ENCODE measurements at regions not wholly inside any gene's neighbourhood (a gene's known extent, or its start where the extent isn't known, plus 50 kb on each side); places are given as distances from the start of the nearest gene placed in this dataset.

DNA sequence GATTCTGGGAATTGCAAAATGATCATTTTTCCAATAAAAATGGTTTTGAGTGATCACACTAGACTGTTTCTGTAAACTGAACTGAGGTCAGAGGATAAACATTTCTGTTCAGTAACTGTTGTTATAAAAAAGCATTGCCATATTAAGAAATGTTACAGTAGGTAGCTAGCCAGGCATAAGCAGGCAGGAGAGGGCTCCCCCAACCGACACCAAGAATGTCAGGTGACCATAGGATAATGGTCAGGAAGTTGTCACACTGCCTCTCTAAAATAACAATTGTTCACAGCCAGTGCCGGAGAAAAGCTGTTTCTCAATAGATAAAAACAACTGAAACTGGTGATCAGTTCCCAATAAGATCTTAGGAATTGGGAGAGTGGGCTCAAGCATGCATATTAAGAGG is 306.2 kb upstream of the SLIT2 start:
- TF ChIP-seq, protein P1, sequence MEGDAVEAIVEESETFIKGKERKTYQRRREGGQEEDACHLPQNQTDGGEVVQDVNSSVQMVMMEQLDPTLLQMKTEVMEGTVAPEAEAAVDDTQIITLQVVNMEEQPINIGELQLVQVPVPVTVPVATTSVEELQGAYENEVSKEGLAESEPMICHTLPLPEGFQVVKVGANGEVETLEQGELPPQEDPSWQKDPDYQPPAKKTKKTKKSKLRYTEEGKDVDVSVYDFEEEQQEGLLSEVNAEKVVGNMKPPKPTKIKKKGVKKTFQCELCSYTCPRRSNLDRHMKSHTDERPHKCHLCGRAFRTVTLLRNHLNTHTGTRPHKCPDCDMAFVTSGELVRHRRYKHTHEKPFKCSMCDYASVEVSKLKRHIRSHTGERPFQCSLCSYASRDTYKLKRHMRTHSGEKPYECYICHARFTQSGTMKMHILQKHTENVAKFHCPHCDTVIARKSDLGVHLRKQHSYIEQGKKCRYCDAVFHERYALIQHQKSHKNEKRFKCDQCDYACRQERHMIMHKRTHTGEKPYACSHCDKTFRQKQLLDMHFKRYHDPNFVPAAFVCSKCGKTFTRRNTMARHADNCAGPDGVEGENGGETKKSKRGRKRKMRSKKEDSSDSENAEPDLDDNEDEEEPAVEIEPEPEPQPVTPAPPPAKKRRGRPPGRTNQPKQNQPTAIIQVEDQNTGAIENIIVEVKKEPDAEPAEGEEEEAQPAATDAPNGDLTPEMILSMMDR (conservative IDR thresholded peaks at IDR 0.05): no peak
- peaks cover 4% of the 10 kb centered on the region for H3K9me3 Mint-ChIP-seq
- DNase-seq (ENCODE audit: low read depth, low spot score): no peak
- H3K27me3 Mint-ChIP-seq (ENCODE audit: low read depth): no peaks in the 10 kb centered on the region
- H3K36me3 Mint-ChIP-seq (ENCODE audit: low read depth): peaks cover 3% of the 10 kb centered on the region
- no peak overlapping the region for H3K4me3 Mint-ChIP-seq
- no peak overlapping the region for H3K27ac Mint-ChIP-seq (ENCODE audit: unreplicated experiment)
- peaks cover 9% of the 10 kb centered on the region for H3K4me1 Mint-ChIP-seq

DNA sequence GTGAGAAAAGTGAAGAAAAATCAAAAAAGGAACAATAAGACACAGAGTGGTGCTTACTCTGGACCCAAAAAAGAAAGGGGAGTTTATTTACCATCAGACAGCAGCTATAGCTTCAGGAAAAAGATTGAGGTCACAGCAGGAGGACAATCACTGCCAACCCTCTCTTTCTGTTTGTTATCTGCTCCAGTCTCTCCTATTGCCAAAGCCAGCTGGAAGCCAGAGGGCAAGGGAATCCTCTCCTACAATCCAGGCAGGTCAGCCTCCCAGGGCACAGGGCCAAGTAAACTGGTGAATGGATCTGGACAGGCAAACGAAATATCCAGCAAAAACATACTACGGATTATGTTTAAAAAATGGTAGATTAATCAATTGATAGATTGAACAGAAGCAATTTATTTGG is 306.9 kb upstream of the SLIT2 start:
- H3K4me1 Mint-ChIP-seq: peaks cover 9% of the 10 kb centered on the region
- no peaks in the 10 kb centered on the region for H3K27me3 Mint-ChIP-seq (ENCODE audit: low read depth)

DNA sequence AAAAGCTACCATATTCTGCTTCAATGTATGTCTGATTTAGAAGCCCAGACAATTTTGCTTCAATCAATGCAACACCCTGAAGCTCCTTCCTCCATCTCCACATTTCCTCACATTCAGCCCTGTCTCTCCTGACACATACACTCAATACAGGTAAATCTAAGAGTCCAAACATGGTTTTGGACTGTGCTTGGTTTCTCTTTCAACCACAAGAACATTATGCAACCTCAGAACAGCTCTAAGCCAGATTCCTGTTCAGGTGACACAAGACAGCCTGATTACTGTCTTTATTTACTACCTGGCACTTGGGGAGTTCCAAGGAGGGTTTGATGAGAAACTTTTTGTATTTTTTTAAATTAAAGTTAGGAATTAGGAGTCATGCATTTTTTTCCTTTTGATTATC is 307.5 kb upstream of the SLIT2 start:
- Mint-ChIP-seq H3K9me3 (peaks cover 4% of the 10 kb centered on the region), H3K36me3 (ENCODE audit: low read depth) (peaks cover 3% of the 10 kb centered on the region), H3K4me1 (peaks cover 9% of the 10 kb centered on the region), H3K27ac (ENCODE audit: unreplicated experiment) (no peak overlapping the region), H3K4me3 (no peak overlapping the region), H3K27me3 (ENCODE audit: low read depth) (no peaks in the 10 kb centered on the region)
- TF ChIP-seq, protein P1 (conservative IDR thresholded peaks at IDR 0.05): no peak
- no peak for DNase-seq (ENCODE audit: low read depth, low spot score)

More for the DNA sequence above, 306.9 kb upstream of the SLIT2 start:
- Mint-ChIP-seq H3K9me3 (peaks cover 4% of the 10 kb centered on the region), H3K27ac (ENCODE audit: unreplicated experiment) (no peak overlapping the region), H3K4me3 (no peak overlapping the region), H3K36me3 (ENCODE audit: low read depth) (peaks cover 3% of the 10 kb centered on the region)
- no peak for DNase-seq (ENCODE audit: low read depth, low spot score)
- TF ChIP-seq, protein P1 (conservative IDR thresholded peaks at IDR 0.05): no peak

DNA sequence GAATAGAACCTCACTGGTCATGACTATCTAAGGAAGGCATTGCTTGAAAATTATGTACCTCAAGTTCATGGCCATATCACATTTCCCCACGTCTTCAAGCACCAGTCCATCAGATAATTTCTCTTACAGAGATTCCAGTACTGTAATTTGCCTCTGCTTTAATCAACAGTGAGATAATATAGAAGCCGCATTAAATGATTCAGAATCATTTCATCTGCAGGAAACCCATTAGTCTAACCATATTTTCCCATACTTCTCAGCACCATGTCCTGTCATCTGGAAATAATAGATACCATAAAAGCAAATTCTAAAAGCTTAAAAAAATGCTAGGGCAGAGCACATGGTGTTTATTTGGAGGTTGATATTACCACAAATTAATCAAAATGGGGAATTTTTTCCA is 310.3 kb upstream of the SLIT2 start:
- no peaks in the 10 kb centered on the region for H3K27me3 Mint-ChIP-seq (ENCODE audit: low read depth)
- DNase-seq (ENCODE audit: low read depth, low spot score): no peak
- TF ChIP-seq, protein P1 (conservative IDR thresholded peaks at IDR 0.05): no peak
- H3K9me3 Mint-ChIP-seq: peaks cover 4% of the 10 kb centered on the region
- H3K4me1 Mint-ChIP-seq: peaks cover 9% of the 10 kb centered on the region
- H3K36me3 Mint-ChIP-seq (ENCODE audit: low read depth): peaks cover 3% of the 10 kb centered on the region
- no peak overlapping the region for H3K27ac Mint-ChIP-seq (ENCODE audit: unreplicated experiment)
- no peak overlapping the region for H3K4me3 Mint-ChIP-seq

DNA sequence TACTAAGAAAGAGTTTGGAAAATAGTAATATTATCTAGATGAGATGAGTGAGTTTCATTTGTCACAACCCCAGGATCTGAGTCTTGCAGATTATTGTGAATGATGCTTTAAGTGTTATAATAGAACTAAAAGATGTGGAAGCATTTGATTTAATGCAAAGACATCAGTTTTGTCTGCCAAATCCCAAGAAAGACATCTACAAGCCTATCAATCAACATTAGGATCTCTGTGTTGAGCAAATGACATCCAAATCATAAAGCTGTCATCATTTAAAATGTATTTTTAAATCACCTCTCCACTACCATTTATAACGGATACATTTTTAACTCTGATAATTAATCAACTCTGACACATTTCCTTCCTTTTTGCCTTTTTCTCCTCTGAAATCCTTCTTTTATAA is 310.8 kb upstream of the SLIT2 start:
- no peak for DNase-seq (ENCODE audit: low read depth, low spot score)
- no peak overlapping the region for H3K27ac Mint-ChIP-seq (ENCODE audit: unreplicated experiment)
- TF ChIP-seq, protein P1 (conservative IDR thresholded peaks at IDR 0.05): no peak
- H3K36me3 Mint-ChIP-seq (ENCODE audit: low read depth): peaks cover 3% of the 10 kb centered on the region
- H3K27me3 Mint-ChIP-seq (ENCODE audit: low read depth): no peaks in the 10 kb centered on the region
- H3K4me1 Mint-ChIP-seq: peaks cover 6% of the 10 kb centered on the region
- peaks cover 4% of the 10 kb centered on the region for H3K9me3 Mint-ChIP-seq
- no peak overlapping the region for H3K4me3 Mint-ChIP-seq

DNA sequence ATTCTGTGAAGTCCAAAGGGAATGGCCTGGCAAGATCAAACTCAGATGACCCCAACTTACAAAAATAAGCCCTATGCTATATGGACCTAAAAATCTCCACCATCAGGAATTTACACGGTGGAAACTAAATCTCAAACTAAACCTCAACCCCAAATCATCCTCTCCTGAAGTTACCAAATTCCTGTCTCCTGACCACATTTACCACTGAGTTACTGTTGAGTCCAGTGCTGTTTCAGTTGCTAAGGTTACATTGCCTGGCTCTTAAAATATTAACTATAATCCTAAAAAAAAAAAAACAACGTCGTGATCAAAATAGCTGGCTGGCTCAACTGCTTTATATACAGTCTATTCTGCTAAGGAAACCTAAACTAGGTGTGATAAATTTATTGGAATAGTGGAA is 315.2 kb upstream of the SLIT2 start:
- Mint-ChIP-seq H3K4me1 (no peaks in the 10 kb centered on the region), H3K4me3 (no peak overlapping the region), H3K9me3 (no peaks in the 10 kb centered on the region), H3K27ac (ENCODE audit: unreplicated experiment) (no peak overlapping the region), H3K36me3 (ENCODE audit: low read depth) (no peaks in the 10 kb centered on the region), H3K27me3 (ENCODE audit: low read depth) (no peaks in the 10 kb centered on the region)
- TF ChIP-seq, protein P1 (conservative IDR thresholded peaks at IDR 0.05): no peak
- DNase-seq (ENCODE audit: low read depth, low spot score): no peak
